HG02678 (cell line): ENCODE measurements at regions not wholly inside any gene's neighbourhood (a gene's known extent, or its start where the extent isn't known, plus 50 kb on each side); places are given as distances from the start of the nearest gene placed in this dataset.

Source experiments
- ATAC-seq: cut with Tn5 transposase; IDR thresholded peaks from one replicate; pipeline ENCODE4 v1.9.1; 2021; ENCODE audit warnings: mild to moderate bottlenecking, moderate library complexity; ENCODE audit not compliant: unreplicated experiment

DNA sequence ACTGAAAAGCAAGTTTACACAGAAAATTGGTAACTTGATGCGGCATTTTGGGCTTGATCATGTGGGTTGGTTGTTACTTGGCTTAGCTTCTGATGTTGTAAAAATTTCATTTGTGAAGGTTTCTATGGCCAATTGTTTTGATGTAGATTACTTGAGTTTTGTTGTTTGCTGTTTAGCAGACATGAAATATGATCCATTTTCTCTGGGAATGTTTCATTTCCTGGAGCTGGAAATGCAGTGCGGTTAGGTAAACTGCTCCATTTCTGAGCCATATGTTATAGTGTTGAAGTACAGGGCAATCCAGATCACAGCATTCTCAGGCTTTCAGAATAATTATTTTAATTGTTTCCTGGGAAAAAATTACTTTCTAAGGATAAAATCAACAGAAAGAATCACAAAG is 396.9 kb downstream of the ENC1 start:
- ATAC-seq = no peak

- ATAC-seq = no peak
Observed at GRCh38 chr5:74242516-74242915, 398.0 kb downstream of the ENC1 start.

- no peak for ATAC-seq
Observed at GRCh38 chr5:74241751-74242140, 398.8 kb downstream of the ENC1 start.

DNA sequence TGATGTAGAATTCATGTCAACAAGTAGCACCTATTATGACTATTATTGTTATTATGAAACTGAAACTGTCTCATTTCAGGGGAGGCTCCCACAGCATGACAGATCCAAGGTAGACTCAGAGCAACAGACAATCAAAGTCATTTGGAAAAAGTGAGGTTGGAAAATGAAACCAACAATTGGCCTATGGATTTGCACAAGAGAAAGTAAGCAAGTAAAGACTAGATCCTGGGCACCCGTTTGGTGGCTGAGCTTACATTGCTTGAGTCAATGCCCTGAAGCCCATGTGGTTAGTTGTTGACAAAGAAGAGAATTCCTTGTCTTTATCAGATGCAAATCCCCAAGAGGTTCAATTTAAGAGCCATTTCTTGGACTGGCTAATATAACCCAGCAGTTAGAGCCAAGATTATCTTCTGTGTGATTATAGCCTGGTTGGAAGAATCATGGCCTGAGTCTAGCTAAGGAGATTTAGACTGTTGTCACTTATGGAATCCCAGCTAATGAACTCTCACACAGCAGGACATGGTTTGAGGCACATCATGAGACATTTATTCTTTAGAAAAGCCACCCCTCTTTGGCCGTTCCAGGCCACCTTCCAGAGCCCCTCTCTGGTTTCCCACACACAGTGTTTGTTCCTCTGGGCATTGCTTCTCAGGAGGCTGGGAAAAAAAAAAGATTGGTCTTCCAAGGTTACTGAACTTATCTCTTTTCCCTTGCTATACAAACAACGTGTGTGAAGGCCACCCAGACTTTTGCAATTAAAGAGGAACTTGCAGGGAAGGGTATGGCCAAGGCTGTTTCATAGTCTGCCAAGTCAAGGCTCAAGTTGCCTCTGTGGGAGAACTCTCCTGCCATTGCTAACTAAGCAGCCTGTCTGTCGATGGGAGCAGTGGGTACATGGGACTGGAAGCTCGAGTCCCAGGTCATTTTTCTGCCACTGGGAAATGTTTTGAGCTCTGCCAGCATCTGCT is 399.5 kb downstream of the ENC1 start:
- no peak for ATAC-seq

DNA sequence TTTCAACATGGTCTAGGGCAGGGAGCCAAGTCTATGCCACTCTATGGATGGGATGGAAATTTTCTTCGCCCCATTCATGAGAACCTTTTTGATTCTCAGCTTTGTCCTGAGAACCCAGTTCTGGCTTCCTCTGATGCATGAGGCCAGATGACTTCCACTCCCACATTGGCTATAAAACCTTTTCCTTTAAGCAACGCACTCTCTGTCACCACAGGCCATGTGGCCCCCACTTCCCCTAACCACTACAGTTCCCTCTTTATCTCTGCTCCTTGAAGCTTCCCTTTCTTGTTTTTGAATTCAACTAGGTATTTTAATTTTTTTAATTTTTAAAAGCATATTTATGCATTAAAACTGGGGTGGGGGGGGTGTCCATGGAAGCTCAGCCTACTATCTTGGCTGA is 401.3 kb downstream of the ENC1 start:
- ATAC-seq = no peak

- ATAC-seq = no peak
Observed at GRCh38 chr5:74237571-74238145, 402.9 kb downstream of the ENC1 start.

- no peak for ATAC-seq
Observed at GRCh38 chr5:74235552-74235951, 405.0 kb downstream of the ENC1 start.

GRCh38 chr5:74233571-74233970 is 407.0 kb downstream of the ENC1 start:
- ATAC-seq = no peak

DNA sequence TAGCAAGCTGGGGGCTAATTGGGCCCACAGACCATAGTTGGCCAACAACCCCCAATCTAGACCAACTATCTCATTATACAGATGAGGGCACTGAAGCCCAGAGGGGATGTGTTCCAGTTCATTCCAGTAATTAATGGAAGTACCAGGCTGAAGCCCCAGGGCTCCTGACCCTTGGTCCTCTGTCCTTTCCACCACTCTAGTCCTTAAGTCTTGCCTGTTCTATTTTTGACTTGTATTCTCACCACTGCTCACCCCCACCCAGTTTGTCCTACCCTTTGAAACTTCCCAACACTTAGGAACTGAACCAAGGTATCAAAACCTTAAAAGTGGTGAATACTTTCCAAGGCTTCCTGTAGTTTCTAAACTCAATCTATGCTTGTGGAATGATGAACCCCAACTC is 407.4 kb downstream of the ENC1 start:
- ATAC-seq = no peak

DNA sequence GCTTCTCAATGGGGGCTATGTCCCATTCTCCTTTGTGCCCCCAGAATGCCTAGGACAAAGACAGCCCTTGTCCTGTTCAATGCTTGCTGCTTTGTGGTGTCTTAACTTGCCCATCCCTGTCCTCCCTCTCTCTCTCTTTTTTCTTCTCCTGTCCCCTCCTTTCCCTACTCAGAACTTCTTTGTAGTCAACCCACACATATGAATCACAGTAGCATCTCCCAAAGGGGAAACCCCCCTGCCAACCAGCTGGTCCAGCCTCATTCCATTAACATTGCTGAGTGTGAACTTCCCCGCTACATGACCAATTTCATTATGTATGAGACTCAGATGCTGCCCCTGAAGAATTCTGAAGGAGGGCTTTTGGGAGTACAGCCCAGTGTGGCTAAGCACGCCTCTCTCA is 408.3 kb downstream of the ENC1 start:
- ATAC-seq = no peak

- no peak for ATAC-seq
Observed at GRCh38 chr5:74231697-74232096, 408.8 kb downstream of the ENC1 start.

DNA sequence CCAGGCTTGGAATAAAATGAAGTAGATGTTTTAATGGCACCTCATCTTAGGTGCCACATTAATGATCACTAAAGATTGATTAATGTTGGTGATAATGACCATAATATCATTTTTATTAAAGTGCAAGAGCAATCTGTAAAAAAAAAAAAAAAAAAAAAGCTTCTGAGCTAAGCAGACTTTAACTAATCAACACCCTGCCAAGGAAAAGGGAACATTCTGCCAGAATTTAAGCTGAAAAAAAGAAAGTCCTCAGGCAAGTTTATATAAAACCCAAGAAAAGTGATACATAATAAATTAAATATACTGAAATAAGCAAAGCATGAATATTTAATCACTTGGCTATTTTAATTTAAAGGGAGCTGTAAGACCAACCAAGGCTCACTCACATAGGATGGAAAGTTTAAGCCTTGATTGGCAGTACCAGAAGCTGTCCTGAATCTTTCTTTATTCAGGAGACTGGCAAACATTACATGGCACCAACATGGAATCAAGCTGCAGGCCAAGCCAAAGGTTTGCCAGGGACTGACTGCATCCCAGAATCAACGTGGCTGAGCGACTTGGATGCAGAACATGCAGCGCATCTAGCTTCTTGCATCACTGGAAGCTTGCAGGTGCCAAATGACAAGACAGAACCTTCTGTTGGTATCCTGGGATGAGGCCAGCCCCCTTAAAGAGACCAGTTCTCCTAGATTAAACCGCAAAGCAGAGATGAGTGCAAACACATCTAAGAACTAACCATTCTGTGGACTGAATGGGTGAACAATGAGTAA is 413.6 kb downstream of the ENC1 start:
- no peak for ATAC-seq

DNA sequence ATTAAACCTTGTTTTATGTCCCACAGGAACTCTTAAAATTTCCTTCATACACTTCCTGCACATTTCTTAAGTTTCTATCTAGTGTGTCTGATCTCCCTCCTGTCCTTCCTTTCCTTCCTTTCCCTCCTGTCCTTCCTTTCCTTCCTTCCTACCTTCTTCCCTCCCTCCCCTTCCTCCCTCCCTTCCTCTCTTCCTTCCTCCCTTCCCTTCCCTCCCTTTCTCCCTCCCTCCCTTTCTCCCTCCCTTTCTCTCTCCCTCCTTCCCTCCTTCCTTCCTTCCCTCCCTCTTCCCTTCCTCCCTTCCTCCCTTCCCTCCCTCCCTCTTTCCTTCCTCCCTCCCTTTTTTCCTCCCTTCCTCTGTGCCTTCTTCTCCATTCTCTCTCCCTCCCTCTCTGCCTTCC is 414.9 kb downstream of the ENC1 start:
- ATAC-seq = no peak

GRCh38 chr5:74224331-74224730 is 416.2 kb downstream of the ENC1 start:
- ATAC-seq = no peak

- ATAC-seq = no peak
Observed at GRCh38 chr5:74222806-74223205, 417.7 kb downstream of the ENC1 start.

DNA sequence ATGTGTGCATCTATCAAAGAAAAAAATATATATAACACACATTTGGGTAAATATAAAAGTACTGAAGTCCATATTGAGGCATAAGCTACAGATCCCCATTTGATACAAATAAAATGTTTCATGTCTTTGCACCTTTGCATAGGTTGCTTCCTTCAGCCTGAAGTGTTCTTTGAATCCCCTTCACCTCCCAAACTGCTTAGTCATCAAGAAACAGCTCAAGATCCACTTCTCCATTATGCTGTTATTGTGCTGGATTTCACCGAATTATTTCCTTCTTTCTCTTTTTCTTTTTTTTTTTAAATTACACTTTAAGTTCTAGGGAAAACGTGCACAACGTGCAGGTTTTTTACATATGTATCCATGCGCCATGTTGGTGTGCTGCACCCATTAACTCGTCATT is 419.1 kb downstream of the ENC1 start:
- ATAC-seq = no peak

DNA sequence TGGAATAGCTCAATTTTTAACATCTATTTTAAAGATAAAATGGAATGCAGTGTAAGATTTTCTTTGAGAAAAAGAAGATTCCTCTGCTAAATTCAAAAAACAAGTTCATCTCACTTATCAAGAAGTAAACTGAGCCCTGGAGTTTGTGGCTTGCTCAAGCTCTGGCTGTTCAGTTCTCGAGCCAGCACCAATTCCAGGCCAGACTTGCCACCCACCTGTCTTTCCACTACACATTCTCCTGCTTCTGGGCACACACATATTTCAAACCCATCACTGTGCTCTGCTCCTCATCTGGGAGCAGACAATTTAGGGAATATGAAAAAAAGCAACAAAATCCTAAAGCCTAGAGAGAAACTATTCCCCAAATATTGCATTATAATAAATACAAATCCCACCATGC is 424.5 kb downstream of the ENC1 start:
- ATAC-seq = no peak

GRCh38 chr5:74212336-74212735 is 428.2 kb downstream of the ENC1 start:
- ATAC-seq = no peak

DNA sequence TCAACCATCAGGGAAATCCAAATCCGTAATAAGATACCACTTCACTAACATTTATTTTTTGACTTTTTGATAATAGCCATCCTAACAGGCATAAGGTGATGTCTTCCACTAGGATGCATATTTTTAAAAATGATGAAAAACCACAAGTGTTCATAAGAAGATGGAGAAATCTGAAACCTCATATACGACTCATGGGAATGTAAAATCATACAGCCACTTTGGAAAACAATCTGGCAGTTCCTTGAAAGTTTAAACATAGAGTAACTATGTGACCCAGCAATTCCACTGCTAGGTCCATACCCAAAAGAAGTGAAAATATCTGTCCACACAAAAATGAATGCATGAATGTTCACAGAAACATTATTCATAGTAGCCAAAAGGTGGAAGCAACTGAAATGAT is 431.0 kb downstream of the ENC1 start:
- no peak for ATAC-seq

GRCh38 chr5:74206579-74207550 is 433.7 kb downstream of the ENC1 start:
- no peak for ATAC-seq
